ENCODE measurements at regions not wholly inside any gene's neighbourhood (a gene's known extent, or its start where the extent isn't known, plus 50 kb on each side); places are given as distances from the start of the nearest gene placed in this dataset.

DNA sequence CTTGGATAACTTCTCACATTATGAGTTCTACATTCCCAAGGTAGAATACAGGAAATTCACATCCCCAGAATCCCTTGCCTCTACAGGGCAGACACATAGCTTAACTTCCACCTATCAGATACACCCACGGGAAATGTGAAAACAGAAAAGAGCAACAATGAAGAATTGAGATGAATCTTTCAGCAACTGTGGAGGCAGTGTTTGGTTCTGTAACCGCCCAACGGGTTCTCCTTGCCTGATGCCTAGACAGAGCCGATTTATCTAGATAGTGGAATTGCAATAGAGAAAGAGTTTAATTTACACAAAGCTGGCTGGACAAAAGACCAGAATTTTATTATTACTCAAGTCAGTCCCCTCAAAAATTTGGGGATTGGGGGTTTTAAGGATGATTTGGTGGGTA, 138.8 kb downstream of the MTPAP start:
- DNase-seq = no peak
- WGBS (ENCODE audit: insufficient coverage) = 90% methylated on average over 2 of the region's 4 CpGs
- no peaks in the 10 kb centered on the region for H4K20me1 ChIP-seq (ENCODE audit: insufficient read depth, low read length)
- H3K27ac ChIP-seq (ENCODE audit: low read depth in 1 of 2, low read length in 2 of 2) = no peak overlapping the region
- Mint-ChIP-seq H3K27ac (no peak overlapping the region), H3K4me3 (no peak overlapping the region), H3K36me3 (no peaks in the 10 kb centered on the region), H3K4me1 (no peaks in the 10 kb centered on the region), H3K9me3 (peaks cover 0 to 6% (median 0%) of the 10 kb centered on the region in 7 donors), H3K27me3 (ENCODE audit: low read depth in 3 of 3) (peaks cover 0 to 2% (median 0%) of the 10 kb centered on the region in 3 donors)
- intact Hi-C loops (cut with micrococcal nuclease) = no loop called here
- TF ChIP-seq, protein P1, sequence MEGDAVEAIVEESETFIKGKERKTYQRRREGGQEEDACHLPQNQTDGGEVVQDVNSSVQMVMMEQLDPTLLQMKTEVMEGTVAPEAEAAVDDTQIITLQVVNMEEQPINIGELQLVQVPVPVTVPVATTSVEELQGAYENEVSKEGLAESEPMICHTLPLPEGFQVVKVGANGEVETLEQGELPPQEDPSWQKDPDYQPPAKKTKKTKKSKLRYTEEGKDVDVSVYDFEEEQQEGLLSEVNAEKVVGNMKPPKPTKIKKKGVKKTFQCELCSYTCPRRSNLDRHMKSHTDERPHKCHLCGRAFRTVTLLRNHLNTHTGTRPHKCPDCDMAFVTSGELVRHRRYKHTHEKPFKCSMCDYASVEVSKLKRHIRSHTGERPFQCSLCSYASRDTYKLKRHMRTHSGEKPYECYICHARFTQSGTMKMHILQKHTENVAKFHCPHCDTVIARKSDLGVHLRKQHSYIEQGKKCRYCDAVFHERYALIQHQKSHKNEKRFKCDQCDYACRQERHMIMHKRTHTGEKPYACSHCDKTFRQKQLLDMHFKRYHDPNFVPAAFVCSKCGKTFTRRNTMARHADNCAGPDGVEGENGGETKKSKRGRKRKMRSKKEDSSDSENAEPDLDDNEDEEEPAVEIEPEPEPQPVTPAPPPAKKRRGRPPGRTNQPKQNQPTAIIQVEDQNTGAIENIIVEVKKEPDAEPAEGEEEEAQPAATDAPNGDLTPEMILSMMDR (IDR thresholded peaks at IDR 0.05) = no peak
- H2AFZ ChIP-seq (ENCODE audit: insufficient read depth, low read depth, low read length, poor library complexity, severe bottlenecking) = no peak overlapping the region
- no peak overlapping the region for H3K4me2 ChIP-seq (replicated peaks; ENCODE audit: extremely low read depth, low read length, poor library complexity, severe bottlenecking)
- H3K9me3 ChIP-seq (replicated peaks in 1 of 2; ENCODE audit: control insufficient read depth in 1 of 2, insufficient read depth in 1 of 2, low read length in 2 of 2) = no peaks in the 10 kb centered on the region
- no peaks in the 10 kb centered on the region for H3K36me3 ChIP-seq (replicated peaks in 1 of 2; ENCODE audit: control insufficient read depth in 1 of 2, insufficient read depth in 2 of 2, low read length in 2 of 2)
- no peak overlapping the region for H3K9ac ChIP-seq (ENCODE audit: insufficient read depth, low read length, poor library complexity, severe bottlenecking)
- no peaks in the 10 kb centered on the region for H3K4me1 ChIP-seq (ENCODE audit: control insufficient read depth in 1 of 2, insufficient read depth in 2 of 2, low read length in 2 of 2)
- no peak overlapping the region for H3K4me3 ChIP-seq (replicated peaks in 1 of 3; ENCODE audit: low read depth in 2 of 3, low read length in 3 of 3)
- no peaks in the 10 kb centered on the region for H3K79me2 ChIP-seq (ENCODE audit: insufficient read depth, low read length)
- H3K27me3 ChIP-seq (ENCODE audit: control insufficient read depth in 2 of 2, insufficient read depth in 2 of 2, low read length in 2 of 2) = no peaks in the 10 kb centered on the region

DNA sequence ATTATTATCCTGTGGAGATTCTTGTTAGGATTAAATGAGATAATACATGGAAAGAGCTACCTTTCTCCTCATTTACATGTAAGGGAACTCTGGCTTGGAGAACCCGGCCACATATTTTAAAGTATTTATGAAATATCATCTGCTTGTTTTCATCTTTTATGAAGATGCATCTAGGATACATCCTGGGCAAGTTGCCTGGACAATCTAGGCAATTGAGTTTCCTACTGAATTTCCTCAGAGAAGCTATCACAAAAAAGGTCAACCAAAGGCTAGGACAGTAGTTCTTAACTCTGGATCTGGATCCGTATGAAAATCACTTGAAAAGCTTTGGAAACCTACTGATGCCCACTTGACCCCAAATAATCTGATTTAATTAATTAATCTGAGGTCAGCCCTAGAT, 140.7 kb downstream of the MTPAP start:
- peaks cover 8% of the 10 kb centered on the region in 2 donors for H3K9me3 ChIP-seq (replicated peaks in 1 of 2; ENCODE audit: control insufficient read depth in 1 of 2, insufficient read depth in 1 of 2, low read length in 2 of 2)
- TF ChIP-seq, protein P1 (IDR thresholded peaks at IDR 0.05) = no peak
- no peaks in the 10 kb centered on the region for H3K4me1 ChIP-seq (ENCODE audit: control insufficient read depth in 1 of 2, insufficient read depth in 2 of 2, low read length in 2 of 2)
- intact Hi-C loops (cut with micrococcal nuclease) = no loop called here
- H3K27me3 ChIP-seq (ENCODE audit: control insufficient read depth in 2 of 2, insufficient read depth in 2 of 2, low read length in 2 of 2) = no peaks in the 10 kb centered on the region
- no peak overlapping the region for H2AFZ ChIP-seq (ENCODE audit: insufficient read depth, low read depth, low read length, poor library complexity, severe bottlenecking)
- Mint-ChIP-seq H3K36me3 (no peaks in the 10 kb centered on the region), H3K9me3 (peaks cover 0 to 16% (median 9%) of the 10 kb centered on the region in 7 donors), H3K4me1 (no peaks in the 10 kb centered on the region), H3K4me3 (no peak overlapping the region), H3K27ac (no peak overlapping the region), H3K27me3 (ENCODE audit: low read depth in 3 of 3) (peaks cover 0 to 2% (median 0%) of the 10 kb centered on the region in 3 donors)
- no peaks in the 10 kb centered on the region for H3K36me3 ChIP-seq (replicated peaks in 1 of 2; ENCODE audit: control insufficient read depth in 1 of 2, insufficient read depth in 2 of 2, low read length in 2 of 2)
- DNase-seq = no peak
- H3K27ac ChIP-seq (ENCODE audit: low read depth in 1 of 2, low read length in 2 of 2) = no peak overlapping the region
- H4K20me1 ChIP-seq (ENCODE audit: insufficient read depth, low read length) = no peaks in the 10 kb centered on the region
- no peaks in the 10 kb centered on the region for H3K79me2 ChIP-seq (ENCODE audit: insufficient read depth, low read length)
- H3K9ac ChIP-seq (ENCODE audit: insufficient read depth, low read length, poor library complexity, severe bottlenecking) = no peak overlapping the region
- H3K4me3 ChIP-seq (replicated peaks in 1 of 3; ENCODE audit: low read depth in 2 of 3, low read length in 3 of 3) = no peak overlapping the region
- no peak overlapping the region for H3K4me2 ChIP-seq (replicated peaks; ENCODE audit: extremely low read depth, low read length, poor library complexity, severe bottlenecking)
- 100% methylated on average over 1 of the region's 2 CpGs for WGBS (ENCODE audit: insufficient coverage)
